ENCODE measurements at regions not wholly inside any gene's neighbourhood (a gene's known extent, or its start where the extent isn't known, plus 50 kb on each side); places are given as distances from the start of the nearest gene placed in this dataset.

DNA sequence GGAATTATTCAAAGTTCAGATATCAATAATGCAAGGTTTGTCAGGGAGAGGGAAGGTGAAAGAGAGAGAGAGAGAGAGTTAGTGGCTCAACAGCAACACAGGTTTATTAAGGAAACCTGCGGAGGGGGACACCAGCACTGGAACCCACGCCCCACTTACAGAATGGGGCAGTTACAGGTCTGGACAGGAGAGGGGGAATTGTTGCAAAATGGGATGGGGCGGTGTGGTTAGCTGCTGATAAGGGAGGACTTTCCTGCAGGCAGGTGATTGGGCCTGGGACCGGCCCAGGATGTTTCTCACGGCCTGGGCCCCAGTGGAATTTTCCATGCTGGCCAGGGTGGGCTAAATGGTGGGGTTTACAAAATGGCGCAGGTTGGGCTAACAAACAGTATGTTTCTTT is 278.2 kb upstream of the SLC16A7 start:
- TF ChIP-seq TCF12 (IDR thresholded peaks at IDR 0.05; ENCODE audit: low read depth) (no peak), REST (IDR thresholded peaks at IDR 0.05; ENCODE audit: low read depth) (no peak), YY1 (IDR thresholded peaks at IDR 0.05; ENCODE audit: low read depth) (no peak), TEAD4 (IDR thresholded peaks at IDR 0.05) (no peak), EGR1 (IDR thresholded peaks at IDR 0.05) (no peak), RAD21 (IDR thresholded peaks at IDR 0.05; ENCODE audit: low read depth) (no peak), FOXM1 (IDR thresholded peaks at IDR 0.05; ENCODE audit: borderline replicate concordance, low read depth) (no peak), ZBTB7A (IDR thresholded peaks at IDR 0.05; ENCODE audit: low read depth) (no peak), NFIC (IDR thresholded peaks at IDR 0.05) (no peak), EP300 (IDR thresholded peaks at IDR 0.05; ENCODE audit: borderline replicate concordance) (no peak), CREB1 (IDR thresholded peaks at IDR 0.05; ENCODE audit: low read depth) (no peak), CEBPB (IDR thresholded peaks at IDR 0.05) (no peak), TAF1 (IDR thresholded peaks at IDR 0.05; ENCODE audit: low read depth) (no peak)
- TF ChIP-seq, protein P1, sequence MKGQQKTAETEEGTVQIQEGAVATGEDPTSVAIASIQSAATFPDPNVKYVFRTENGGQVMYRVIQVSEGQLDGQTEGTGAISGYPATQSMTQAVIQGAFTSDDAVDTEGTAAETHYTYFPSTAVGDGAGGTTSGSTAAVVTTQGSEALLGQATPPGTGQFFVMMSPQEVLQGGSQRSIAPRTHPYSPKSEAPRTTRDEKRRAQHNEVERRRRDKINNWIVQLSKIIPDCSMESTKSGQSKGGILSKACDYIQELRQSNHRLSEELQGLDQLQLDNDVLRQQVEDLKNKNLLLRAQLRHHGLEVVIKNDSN (IDR thresholded peaks at IDR 0.05), result no peak
- TF ChIP-seq, protein P2, sequence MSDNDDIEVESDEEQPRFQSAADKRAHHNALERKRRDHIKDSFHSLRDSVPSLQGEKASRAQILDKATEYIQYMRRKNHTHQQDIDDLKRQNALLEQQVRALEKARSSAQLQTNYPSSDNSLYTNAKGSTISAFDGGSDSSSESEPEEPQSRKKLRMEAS (IDR thresholded peaks at IDR 0.05), result no peak

DNA sequence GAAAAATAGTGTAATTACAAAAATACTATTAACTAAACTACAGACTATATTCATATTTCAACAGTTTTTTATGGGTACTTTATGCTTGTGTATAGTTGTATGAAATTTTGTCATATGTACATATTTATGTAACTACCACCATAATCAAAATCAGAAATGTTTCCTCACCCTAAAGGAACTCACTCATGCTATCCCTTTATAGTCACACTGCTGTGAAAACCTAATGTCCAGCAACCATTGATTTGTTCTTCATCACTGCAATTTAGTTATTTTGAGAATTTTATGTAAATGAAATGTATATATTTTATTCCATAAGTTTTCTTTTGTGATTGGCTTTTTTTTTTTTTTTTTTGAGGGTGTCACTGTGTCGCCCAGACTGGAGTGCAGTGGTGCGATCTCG is 278.9 kb upstream of the SLC16A7 start:
- TF ChIP-seq EGR1 (IDR thresholded peaks at IDR 0.05) (no peak), TEAD4 (IDR thresholded peaks at IDR 0.05) (no peak), FOXM1 (IDR thresholded peaks at IDR 0.05; ENCODE audit: borderline replicate concordance, low read depth) (no peak), YY1 (IDR thresholded peaks at IDR 0.05; ENCODE audit: low read depth) (no peak), EP300 (IDR thresholded peaks at IDR 0.05; ENCODE audit: borderline replicate concordance) (no peak), NFIC (IDR thresholded peaks at IDR 0.05) (no peak), TAF1 (IDR thresholded peaks at IDR 0.05; ENCODE audit: low read depth) (no peak), CEBPB (IDR thresholded peaks at IDR 0.05) (no peak), TCF12 (IDR thresholded peaks at IDR 0.05; ENCODE audit: low read depth) (no peak), REST (IDR thresholded peaks at IDR 0.05; ENCODE audit: low read depth) (no peak), CREB1 (IDR thresholded peaks at IDR 0.05; ENCODE audit: low read depth) (no peak), ZBTB7A (IDR thresholded peaks at IDR 0.05; ENCODE audit: low read depth) (no peak), RAD21 (IDR thresholded peaks at IDR 0.05; ENCODE audit: low read depth) (no peak)
- TF ChIP-seq, protein P1 (IDR thresholded peaks at IDR 0.05), result no peak
- TF ChIP-seq, protein P2 (IDR thresholded peaks at IDR 0.05), result no peak

DNA sequence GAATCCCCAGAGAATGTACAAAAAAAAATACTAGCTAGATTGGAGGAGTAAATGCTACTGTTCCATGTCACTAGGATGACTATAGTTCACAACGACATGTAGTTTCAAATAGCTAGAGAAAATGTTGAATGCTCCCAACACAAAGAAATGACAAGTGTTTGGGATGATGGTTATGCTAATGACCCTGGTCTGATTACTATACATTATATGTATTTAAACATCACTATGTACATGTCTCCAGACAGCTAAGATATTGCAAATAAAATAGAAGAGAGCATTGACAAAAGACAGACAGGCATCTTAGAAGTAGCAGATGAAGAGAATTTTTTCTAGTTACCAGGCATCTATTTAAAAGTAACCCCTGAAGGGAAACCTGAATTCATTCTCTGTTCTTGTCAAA is 281.6 kb upstream of the SLC16A7 start:
- TF ChIP-seq CEBPB (IDR thresholded peaks at IDR 0.05) (no peak), TAF1 (IDR thresholded peaks at IDR 0.05; ENCODE audit: low read depth) (no peak), FOXM1 (IDR thresholded peaks at IDR 0.05; ENCODE audit: borderline replicate concordance, low read depth) (no peak), EP300 (IDR thresholded peaks at IDR 0.05; ENCODE audit: borderline replicate concordance) (no peak), EGR1 (IDR thresholded peaks at IDR 0.05) (no peak)
- TF ChIP-seq, protein P2 (IDR thresholded peaks at IDR 0.05), result no peak

DNA sequence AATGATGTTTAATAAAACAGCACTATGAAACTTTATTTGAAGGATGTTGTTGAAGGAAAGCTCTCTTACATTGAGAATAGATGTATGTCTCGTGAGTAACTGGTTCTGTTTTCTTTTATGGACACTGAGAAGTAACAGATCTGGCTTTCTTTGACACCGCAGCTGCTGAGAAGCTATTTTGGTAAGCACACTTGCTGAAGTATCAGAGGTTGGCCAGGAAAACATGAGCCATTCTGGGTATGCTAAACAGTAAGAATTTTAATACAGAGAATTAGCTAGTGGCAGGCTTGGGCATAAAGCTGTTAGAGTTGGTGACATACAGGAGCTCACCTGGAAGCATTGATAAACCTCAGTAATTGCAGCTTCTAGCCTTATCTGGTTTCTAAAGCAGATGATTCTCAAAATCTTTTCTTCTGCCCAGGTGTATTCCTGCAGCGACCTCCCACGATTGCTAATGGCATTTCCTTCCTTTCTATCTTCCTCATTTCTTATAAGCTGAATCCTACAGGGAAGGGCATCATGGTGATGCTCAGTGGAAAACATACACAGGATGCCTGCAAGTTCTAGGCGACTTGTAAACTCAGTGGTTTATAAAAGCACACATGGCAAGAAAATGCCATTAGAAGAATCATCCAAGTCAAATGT is 291.6 kb upstream of the SLC16A7 start:
- no peak for TF ChIP-seq RAD21 (IDR thresholded peaks at IDR 0.05; ENCODE audit: low read depth)
- TF ChIP-seq FOXM1 (IDR thresholded peaks at IDR 0.05; ENCODE audit: borderline replicate concordance, low read depth), result no peak
- TF ChIP-seq YY1 (IDR thresholded peaks at IDR 0.05; ENCODE audit: low read depth), result no peak
- TF ChIP-seq TAF1 (IDR thresholded peaks at IDR 0.05; ENCODE audit: low read depth), result no peak
- no peak for TF ChIP-seq ZBTB7A (IDR thresholded peaks at IDR 0.05; ENCODE audit: low read depth)
- TF ChIP-seq NFIC (IDR thresholded peaks at IDR 0.05), result no peak
- TF ChIP-seq CEBPB (IDR thresholded peaks at IDR 0.05), result no peak
- no peak for TF ChIP-seq EP300 (IDR thresholded peaks at IDR 0.05; ENCODE audit: borderline replicate concordance)
- no peak for TF ChIP-seq TEAD4 (IDR thresholded peaks at IDR 0.05)
- no peak for TF ChIP-seq EGR1 (IDR thresholded peaks at IDR 0.05)
- TF ChIP-seq, protein P1 (IDR thresholded peaks at IDR 0.05), result no peak
- TF ChIP-seq, protein P2 (IDR thresholded peaks at IDR 0.05), result no peak
- no peak for TF ChIP-seq REST (IDR thresholded peaks at IDR 0.05; ENCODE audit: low read depth)
- no peak for TF ChIP-seq CREB1 (IDR thresholded peaks at IDR 0.05; ENCODE audit: low read depth)
- no peak for TF ChIP-seq TCF12 (IDR thresholded peaks at IDR 0.05; ENCODE audit: low read depth)
